ENCODE measurements at regions not wholly inside any gene's neighbourhood (a gene's known extent, or its start where the extent isn't known, plus 50 kb on each side); places are given as distances from the start of the nearest gene placed in this dataset.

GRCh38 chr5:40029711-40030495 lies 605.1 kb upstream of the DAB2 start:
- no peak for DNase-seq

DNA sequence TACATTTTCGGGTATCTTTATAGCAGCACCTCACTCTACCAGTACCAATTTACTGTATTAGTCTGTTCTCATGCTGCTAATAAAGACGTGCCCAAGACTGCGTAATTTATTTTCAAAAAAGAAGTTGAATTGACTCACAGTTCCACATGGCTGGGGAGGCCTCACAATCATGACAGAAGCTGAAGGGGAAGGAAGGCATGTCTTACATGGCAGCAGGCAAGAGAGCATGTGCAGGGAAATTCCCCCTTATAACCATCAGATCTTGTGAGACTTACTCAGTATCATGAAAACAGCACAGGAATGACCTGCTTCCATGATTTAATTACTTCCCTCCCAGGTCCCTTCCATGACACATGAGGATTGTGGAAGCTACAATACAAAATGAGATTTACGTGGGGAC lies 602.6 kb upstream of the DAB2 start:
- no peak for DNase-seq

- DNase-seq, result no peak
These were observed 600.8 kb upstream of the DAB2 start for GRCh38 chr5:40025586-40025985.

DNA sequence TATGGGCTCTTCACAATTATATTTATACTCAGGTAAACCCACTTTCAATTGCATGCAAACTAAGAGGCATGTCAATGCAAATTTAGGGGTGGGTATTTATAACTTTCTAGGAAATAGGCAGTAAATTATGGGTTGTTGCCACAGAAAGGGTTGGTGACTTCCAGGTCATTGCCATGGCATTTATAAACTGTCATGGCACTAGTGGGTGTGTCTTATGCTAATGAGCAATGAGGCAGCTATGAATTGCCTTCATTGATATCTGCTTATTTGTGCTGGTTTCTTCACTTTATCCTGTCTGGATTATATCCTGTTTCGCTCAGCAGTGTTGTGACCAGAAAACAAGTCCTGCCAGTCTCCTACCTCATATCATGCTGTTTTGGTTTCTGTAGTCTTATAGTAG lies 597.3 kb upstream of the DAB2 start:
- no peak for DNase-seq

DNA sequence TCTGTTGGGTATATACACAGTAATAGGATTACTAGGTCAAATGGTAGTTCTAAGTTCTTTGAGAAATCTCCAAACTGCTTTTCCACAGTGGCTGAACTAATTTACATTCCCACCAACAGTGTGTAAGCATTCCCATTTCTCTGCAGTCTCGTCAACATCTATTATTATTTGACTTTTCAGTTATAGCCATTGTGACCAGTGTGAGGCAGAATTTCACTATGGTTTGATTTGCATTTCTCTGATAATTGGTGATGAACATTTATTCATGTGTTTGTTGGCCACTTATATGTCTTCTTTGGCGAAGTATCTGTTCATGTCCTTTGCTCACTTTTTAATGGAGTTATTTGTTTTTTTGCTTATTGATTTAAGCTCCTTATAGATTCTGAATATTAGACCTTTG lies 596.2 kb upstream of the DAB2 start:
- DNase-seq, result no peak

- no peak for DNase-seq
These were observed 593.1 kb upstream of the DAB2 start for GRCh38 chr5:40017918-40018317.

DNA sequence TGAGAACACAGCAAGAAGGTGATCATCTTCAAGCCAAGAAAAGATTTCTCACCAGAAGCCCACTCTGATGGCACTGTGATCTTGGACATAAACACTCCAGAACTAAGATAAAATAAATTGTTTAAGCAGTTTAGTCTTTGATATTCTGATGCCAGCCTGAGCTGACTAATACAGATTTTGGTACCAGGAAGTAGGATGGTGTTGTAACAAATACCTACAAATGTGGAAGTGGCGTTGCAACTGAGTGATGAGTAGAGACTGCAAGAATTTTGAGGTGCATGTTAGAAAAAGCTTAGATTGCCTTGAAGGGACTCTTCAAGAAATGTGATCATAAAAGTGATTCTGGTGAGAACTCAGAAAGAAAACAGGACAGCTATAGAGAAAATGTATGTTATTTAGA lies 592.4 kb upstream of the DAB2 start:
- no peak for DNase-seq

GRCh38 chr5:40010436-40010835 lies 585.7 kb upstream of the DAB2 start:
- no peak for DNase-seq

DNA sequence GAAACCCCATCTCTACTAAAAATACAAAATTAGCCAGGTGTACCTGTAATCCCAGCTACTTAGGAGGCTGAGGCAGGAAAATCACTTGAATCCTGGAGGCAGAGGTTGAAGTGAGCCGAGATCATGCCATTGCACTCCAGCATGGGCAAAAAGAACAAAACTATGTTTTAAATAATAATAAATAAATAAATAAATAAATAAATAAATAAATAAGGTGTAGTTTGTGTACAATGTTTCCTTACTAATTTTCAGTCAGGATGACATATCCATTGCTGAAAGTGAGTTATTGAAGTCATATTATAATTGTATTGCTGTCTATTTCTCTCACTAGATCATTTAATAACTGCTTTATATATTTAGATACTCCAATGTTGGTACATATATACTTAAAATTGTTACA lies 581.5 kb upstream of the DAB2 start:
- no peak for DNase-seq

DNA sequence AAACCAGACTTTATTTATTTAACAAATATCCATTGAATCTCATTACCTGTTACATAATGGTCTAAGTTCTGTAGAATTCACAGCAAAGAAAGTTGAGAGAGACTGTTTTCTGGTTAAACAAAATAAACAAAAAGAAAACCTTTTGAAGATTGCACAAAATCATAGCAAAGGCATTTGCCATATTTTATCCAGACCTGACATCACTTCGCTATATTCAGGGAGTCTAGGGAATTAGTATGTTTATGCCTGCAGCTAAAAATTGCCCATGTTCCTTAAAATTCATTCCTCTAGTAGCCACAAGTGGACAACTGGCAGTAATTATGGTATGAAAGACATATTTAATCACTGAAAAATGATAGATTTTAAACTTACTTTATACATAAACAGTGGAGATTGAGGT lies 577.0 kb upstream of the DAB2 start:
- no peak for DNase-seq

- no peak for DNase-seq
These were observed 573.7 kb upstream of the DAB2 start for GRCh38 chr5:39998518-39998917.

- DNase-seq, result no peak
These were observed 571.2 kb upstream of the DAB2 start for GRCh38 chr5:39995990-39996389.

DNA sequence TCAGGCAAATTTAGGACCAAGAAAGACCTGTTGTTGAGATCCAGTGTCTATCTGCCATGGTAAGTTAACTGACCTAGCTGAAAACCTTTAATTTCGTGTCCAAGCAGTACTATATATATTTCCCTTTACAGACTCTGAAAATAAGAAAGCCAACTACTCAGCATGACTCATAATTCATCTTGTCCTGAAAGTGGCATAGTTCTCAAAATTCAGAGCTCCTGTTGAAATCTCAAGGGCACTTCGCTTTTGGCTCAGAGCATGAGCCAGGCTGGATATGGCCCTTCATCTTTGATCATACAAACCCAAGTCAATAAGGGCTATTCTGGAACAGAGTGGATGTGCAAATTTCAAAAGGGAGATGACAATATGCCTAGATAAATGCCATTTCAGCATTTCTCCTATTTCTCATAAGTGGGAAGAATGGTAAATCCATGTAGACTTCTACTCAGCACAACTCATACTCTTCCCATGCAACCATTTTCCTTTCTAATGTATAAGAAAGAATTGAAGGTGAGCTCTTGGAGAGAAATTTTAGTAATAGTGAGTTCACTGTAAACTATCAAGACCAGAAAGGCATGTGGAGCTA lies 567.9 kb upstream of the DAB2 start:
- DNase-seq, result no peak

- DNase-seq, result no peak
These were observed 561.8 kb upstream of the DAB2 start for GRCh38 chr5:39986614-39987013.

DNA sequence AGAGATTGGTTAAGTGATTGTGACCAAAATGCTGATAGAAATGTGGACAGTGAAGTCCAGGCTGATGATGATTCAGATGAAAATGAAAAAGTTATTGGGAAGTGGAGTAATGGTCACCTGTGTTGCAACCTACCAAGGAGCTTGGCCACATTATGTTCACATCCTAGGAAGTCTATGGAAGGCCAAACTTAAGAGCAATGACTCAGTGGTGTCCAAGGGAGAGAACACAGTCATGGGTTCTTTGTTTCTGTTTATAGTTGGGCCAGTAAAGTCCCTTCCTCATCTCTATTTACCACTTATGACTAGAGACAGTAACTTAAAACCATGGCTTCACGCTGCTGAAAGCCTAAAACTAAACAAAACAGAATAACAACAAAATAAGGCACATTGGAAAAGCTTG lies 555.3 kb upstream of the DAB2 start:
- DNase-seq, result no peak

DNA sequence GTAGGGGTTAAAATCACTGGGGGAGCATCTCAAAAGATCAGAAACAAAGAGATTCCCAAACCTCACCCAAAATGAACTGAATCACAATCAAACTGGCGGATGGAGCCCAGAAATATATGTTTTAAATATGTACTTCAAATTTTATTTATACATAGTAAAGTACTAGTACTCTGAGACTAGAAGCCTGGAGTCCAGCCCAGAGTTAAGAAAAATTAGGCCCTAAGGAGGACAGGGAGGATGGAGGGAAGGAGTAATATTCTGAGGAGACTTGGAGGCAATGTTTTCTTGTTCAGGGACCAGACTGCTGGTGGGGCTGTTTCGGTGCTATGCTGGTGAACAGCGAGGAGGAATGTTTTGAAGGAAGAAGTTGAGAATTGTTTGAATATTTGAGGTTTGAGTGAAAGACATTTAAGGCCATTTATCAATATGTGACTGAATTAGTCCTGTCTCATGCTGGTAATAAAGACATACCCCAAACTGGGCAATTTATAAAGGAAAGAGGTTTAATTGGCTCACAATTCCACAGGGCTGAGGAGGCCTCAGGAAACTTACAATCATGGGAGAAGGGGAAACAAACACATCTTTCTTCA lies 552.4 kb upstream of the DAB2 start:
- no peak for DNase-seq

DNA sequence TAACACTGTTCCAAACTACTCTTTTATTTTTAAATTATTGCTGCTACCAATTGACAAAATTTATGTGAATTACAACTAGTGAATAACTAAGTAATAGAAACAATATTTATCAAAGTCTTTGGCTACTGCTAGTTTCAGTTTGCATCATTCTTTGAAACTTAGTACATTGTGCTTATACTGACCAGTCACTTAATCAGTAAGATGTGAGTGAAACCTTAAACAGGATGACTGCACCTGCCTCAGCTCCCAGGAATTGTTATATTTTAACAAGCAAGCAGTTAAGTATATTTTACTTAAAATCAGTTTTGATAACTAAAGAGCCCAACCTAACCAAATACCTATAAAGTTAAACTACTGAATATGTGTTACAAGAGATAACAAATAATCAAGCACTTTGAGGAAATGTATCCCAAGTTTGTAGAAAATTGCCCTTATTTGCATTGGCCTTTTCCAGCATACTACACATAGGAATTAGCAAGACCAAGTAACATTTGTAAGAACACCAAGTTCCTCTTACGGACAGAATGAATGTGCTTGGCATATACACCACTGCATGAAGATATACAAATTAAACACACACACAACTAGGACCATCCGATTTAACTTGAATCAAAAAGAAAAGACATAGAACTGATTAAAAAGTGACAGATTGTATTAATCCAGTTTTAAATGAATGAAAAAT lies 545.5 kb upstream of the DAB2 start:
- DNase-seq, result no peak

GRCh38 chr5:39968381-39968780 lies 543.6 kb upstream of the DAB2 start:
- no peak for DNase-seq

GRCh38 chr5:39955156-39955555 lies 530.4 kb upstream of the DAB2 start:
- no peak for DNase-seq

DNA sequence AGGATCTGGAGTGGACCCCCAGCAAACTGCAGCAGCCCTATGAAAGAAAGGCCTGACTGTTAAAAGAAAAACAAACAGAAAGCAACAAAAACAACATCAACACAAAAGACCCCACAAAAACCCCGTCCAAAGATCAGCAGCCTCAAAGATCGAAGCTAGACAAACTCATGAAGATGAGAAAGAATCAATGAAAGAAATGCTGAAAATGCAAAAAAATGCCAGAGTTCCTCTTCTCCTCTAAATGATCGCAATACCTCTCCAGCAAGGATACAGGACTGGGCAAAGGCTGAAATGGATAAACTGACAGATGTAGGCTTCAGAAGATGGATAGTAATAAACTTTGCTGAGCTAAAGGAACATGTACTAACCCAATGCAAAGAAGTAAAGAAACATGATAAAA lies 526.3 kb upstream of the DAB2 start:
- no peak for DNase-seq

GRCh38 chr5:39948867-39949468 lies 524.2 kb upstream of the DAB2 start:
- peak; percentile 36 to 37 for DNase-seq

- DNase-seq, result no peak
These were observed 523.6 kb upstream of the DAB2 start for GRCh38 chr5:39948341-39948740.

DNA sequence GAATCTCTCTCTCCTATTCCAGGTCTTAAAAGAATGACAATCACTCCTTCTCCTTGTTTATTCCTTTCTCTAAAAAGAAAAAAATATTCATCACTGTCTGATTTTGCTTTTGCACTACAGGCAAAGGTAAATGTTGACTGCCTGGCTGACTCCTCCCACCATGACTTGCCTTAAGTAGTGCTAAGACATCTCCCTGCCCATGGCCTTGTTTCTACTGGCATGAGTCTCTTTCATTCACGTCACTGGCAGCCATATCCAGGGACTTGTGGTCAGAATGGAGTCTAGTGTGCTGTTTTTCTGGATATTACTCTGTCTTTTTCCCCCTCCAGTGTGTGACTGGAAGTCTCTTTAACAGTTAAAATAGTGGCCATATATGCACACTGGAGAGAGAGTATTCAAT lies 522.9 kb upstream of the DAB2 start:
- DNase-seq, result no peak

Data from activated T-cell treated with anti-CD3 and anti-CD28 coated beads, Interleukin-2, amount 50 U/mL, for 48 hours (primary cell).